Omental fat pad (tissue), 3 donors: ENCODE measurements at regions not wholly inside any gene's neighbourhood (a gene's known extent, or its start where the extent isn't known, plus 50 kb on each side); places are given as distances from the start of the nearest gene placed in this dataset.
"Not testable (repeated sequence)": the region's sequence is repeated elsewhere in the genome, so short reads cannot be mapped to it uniquely, and the experiment has no call there.

Source experiments
- ATAC-seq: fragments of 150-250 bp; one replicate; pipeline ENCODE4 v1.9.1; 2016; ENCODE audit warnings: mild to moderate bottlenecking, moderate library complexity; ENCODE audit not compliant: low FRiP score
- DNase-seq: peaks from one replicate; pipeline ENCODE4 v3.0.0-alpha.2; 2019; ENCODE audit warnings: low spot score
- CTCF ChIP-seq, 3 donors: fragments of 450-650 bp; IDR thresholded peaks; one replicate each; pipeline ENCODE4 v1.5.1; 2016 to 2017; ENCODE audit warnings: antibody characterized with exemption in 3 of 3, mild to moderate bottlenecking in 3 of 3, moderate library complexity in 2 of 3

GRCh38 chrX:115419069-115419468 lies 129.6 kb downstream of the LUZP4 start:
- no peak for ATAC-seq
- no peak for DNase-seq
- TF ChIP-seq CTCF (IDR thresholded peaks at IDR 0.05), result no peak

DNA sequence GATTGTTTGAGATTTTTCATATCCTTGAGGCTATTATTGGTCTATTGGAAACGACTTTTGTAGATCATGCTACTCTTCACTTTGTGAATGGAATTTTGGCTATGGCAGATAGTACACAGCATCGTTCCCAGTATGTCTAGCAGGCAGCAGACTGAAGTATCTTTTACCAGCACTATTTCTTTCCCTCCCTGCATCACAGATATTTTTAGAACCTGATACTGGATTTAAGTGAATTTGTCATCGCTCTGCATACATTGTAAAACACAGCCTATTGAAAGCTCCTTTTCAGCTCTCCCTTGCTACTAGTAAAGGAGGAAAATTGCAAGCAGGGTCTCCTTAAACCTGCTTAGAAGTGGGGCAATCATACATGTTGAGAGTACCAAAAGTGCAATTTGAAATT lies 133.6 kb downstream of the LUZP4 start:
- ATAC-seq, result no peak

GRCh38 chrX:115425359-115425758 lies 135.6 kb upstream of the PLS3 start:
- no peak for DNase-seq
- TF ChIP-seq CTCF (IDR thresholded peaks at IDR 0.05), result no peak
- no peak for ATAC-seq

More for the DNA sequence above, 133.6 kb downstream of the LUZP4 start:
- DNase-seq, result no peak
- TF ChIP-seq CTCF (IDR thresholded peaks at IDR 0.05), result no peak

DNA sequence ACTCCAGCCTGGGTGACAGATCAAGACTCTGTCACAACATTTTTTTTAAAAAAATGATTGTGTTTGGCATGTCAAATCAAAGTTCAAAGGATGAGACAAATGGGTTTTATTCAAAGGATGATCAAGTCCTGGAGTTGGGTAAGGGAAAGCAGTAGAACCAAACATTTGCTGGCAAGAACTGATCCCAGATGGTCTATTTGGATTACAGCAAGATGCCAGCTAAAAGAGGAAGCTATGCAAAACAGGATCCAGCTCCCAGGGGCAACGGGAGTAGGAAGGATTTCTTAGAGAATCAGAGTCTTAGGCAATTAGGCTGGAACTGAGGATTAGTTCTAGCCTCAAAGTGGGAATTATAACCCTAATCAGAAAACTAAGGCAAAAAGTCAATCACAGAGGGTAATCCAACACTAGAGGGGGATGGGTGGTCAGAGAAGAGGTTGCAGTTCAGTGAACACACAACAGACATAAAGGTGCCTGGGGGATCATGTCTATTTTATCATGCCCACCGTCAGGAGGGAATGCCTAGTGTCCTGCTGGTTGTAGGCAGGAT lies 133.0 kb upstream of the PLS3 start:
- TF ChIP-seq CTCF (IDR thresholded peaks at IDR 0.05), result no peak
- no peak for ATAC-seq

DNA sequence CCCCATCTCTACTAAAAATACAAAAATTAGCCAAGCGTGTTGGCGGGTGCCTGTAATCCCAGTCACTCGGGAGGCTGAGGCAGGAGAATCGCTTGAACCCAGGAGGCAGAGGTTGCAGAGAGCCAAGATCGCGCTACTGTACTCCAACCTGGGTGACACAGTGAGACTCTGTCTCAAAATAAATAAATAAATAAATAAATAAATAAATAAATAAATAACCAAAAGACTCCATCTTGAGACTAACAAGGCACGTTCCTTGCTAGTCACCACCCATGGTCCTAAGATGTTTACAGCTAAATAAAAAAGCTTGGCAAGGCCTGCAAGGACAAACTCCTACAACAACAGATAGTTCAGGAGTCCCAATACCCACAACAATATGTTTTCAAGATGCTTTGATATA lies 126.1 kb upstream of the PLS3 start:
- not testable (repeated sequence) for ATAC-seq

More for the DNA sequence above, 133.0 kb upstream of the PLS3 start:
- no peak for DNase-seq

DNA sequence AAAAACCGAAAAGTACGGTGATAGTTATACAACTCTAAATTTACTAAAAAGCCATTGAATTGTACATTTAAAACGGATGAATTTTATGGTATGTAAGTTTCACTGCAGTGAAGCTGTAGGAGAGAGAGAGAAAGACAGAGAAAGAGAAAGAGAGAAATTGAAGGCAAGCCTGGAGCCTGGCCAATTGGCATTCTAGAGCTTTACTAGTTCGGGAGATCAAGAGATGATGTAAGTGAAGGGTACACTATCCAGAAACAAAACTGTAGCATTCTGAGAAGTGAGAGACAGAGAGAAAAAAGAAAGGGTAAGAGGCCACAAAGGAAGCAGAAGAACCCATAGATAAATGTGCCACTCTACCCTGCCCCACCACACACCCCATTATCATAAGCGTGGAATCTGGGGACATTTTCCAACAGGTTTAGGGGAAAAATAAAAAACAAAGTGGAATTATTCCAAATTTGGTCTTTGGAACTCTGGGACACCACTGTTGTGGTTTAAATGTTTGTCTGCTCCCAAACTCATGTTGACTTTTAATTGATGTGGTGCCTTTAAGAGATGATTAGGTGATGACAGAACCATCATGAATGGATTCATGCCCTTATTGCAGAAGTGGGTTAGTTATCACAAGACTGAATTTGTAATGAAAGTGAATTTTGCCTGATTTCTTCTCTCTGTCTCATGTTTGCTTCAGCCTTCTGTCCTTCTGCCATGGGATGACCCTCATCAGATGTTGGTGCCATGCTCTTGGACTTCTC lies 123.0 kb upstream of the PLS3 start:
- TF ChIP-seq CTCF (IDR thresholded peaks at IDR 0.05), result no peak
- ATAC-seq (no peak), DNase-seq (no peak)

More for the DNA sequence above, 126.1 kb upstream of the PLS3 start:
- not testable (repeated sequence) for DNase-seq

GRCh38 chrX:115448146-115448545 lies 112.8 kb upstream of the PLS3 start:
- no peak for TF ChIP-seq CTCF (IDR thresholded peaks at IDR 0.05)
- DNase-seq (no peak), ATAC-seq (no peak)
